GM12878 (cell line): ENCODE measurements at regions not wholly inside any gene's neighbourhood (a gene's known extent, or its start where the extent isn't known, plus 50 kb on each side); places are given as distances from the start of the nearest gene placed in this dataset.

Experiments used
- ATF7 ChIP-seq: fragments of 450-650 bp; IDR thresholded peaks from 2 replicates; pipeline ENCODE4 v1.6.1; 2016; ENCODE audit warnings: low read depth, mild to moderate bottlenecking
- BCL11A ChIP-seq: IDR thresholded peaks from 2 replicates; pipeline ENCODE4 v1.6.1; 2011; ENCODE audit warnings: low read depth, low read length
- BCL3 ChIP-seq: IDR thresholded peaks from 2 replicates; pipeline ENCODE4 v1.6.1; 2011; ENCODE audit warnings: borderline replicate concordance, low read depth, mild to moderate bottlenecking, moderate library complexity, low read length; ENCODE audit not compliant: insufficient read depth, poor library complexity, severe bottlenecking
- CHD4 ChIP-seq: fragments of 200-600 bp; sonication (generic); IDR thresholded peaks from 2 replicates; pipeline ENCODE4 v1.6.1; 2016; ENCODE audit warnings: mild to moderate bottlenecking
- CTCF ChIP-seq, 3 experiments: IDR thresholded peaks in 2 of 3; conservative IDR thresholded peaks in 1 of 3; 2 replicates each; pipeline ENCODE4 v1.5.1; 2011; ENCODE audit warnings: low read depth in 3 of 3, low read length in 3 of 3, mild to moderate bottlenecking in 3 of 3, control low read depth in 2 of 3, moderate library complexity in 2 of 3, inconsistent platforms in 1 of 3, mixed read lengths in 1 of 3; ENCODE audit not compliant: control insufficient read depth in 2 of 3, insufficient read depth in 1 of 3; ENCODE audit errors: extremely low read depth in 1 of 3
- E2F4 ChIP-seq: IDR thresholded peaks from 2 replicates; pipeline ENCODE4 v1.6.1; 2012; ENCODE audit warnings: low read depth, low read length, improper control_type of control experiment
- FOXK2 ChIP-seq: fragments of 450-650 bp; IDR thresholded peaks from 2 replicates; pipeline ENCODE4 v1.6.1; 2017; ENCODE audit warnings: mild to moderate bottlenecking, moderate library complexity
- IRF5 ChIP-seq: fragments of 450-650 bp; IDR thresholded peaks from 2 replicates; pipeline ENCODE4 v1.6.1; 2017; ENCODE audit warnings: borderline replicate concordance
- KLF5 ChIP-seq: fragments of 450-650 bp; IDR thresholded peaks from 2 replicates; pipeline ENCODE4 v1.6.1; 2014; ENCODE audit warnings: mild to moderate bottlenecking; ENCODE audit not compliant: partially characterized antibody
- LARP7 ChIP-seq: fragments of 450-650 bp; IDR thresholded peaks from 2 replicates; pipeline ENCODE4 v1.6.1; 2017; ENCODE audit warnings: mild to moderate bottlenecking
- MYB ChIP-seq: fragments of 150-350 bp; IDR thresholded peaks from 2 replicates; pipeline ENCODE4 v1.6.1; 2014; ENCODE audit warnings: mild to moderate bottlenecking, low read depth, low read length, borderline replicate concordance
- NRF1 ChIP-seq: conservative IDR thresholded peaks from 2 replicates; pipeline ENCODE4 v1.6.1; 2011; ENCODE audit warnings: mild to moderate bottlenecking, low read depth, low read length, improper control_type of control experiment
- POLR2A ChIP-seq: IDR thresholded peaks from 2 replicates; pipeline ENCODE4 v1.6.1; 2011; ENCODE audit warnings: low read depth, mild to moderate bottlenecking, low read length
- RELA ChIP-seq: fragments of 450-650 bp; IDR thresholded peaks from 2 replicates; pipeline ENCODE4 v1.8.0; 2014; ENCODE audit warnings: borderline replicate concordance; ENCODE audit not compliant: partially characterized antibody
- REST ChIP-seq: IDR thresholded peaks from 2 replicates; pipeline ENCODE4 v1.6.1; 2012; ENCODE audit warnings: mild to moderate bottlenecking, low read depth, low read length
- SREBF1 ChIP-seq: IDR thresholded peaks from 2 replicates; pipeline ENCODE4 v1.6.1; 2012; ENCODE audit warnings: mild to moderate bottlenecking, low read length
- STAT3 ChIP-seq: IDR thresholded peaks from 2 replicates; pipeline ENCODE4 v1.6.1; 2011; ENCODE audit warnings: low read depth, low read length, improper control_type of control experiment
- TBL1XR1 ChIP-seq: IDR thresholded peaks from 2 replicates; pipeline ENCODE4 v1.6.1; 2012; ENCODE audit warnings: low read depth, low read length, improper control_type of control experiment
- USF2 ChIP-seq: IDR thresholded peaks from 2 replicates; pipeline ENCODE4 v1.6.1; 2011; ENCODE audit warnings: low read depth, low read length, improper control_type of control experiment, borderline replicate concordance
- WRNIP1 ChIP-seq: IDR thresholded peaks from 2 replicates; pipeline ENCODE4 v1.6.1; 2011; ENCODE audit warnings: low read depth, low read length, improper control_type of control experiment, borderline replicate concordance
- YY1 ChIP-seq: IDR thresholded peaks from 2 replicates; pipeline ENCODE4 v1.6.1; 2011; ENCODE audit warnings: low read depth, mild to moderate bottlenecking, low read length

- TF ChIP-seq E2F4 (no peak), NRF1 (no peak), KLF5 (no peak), ATF7 (peak; percentile 50; the same call in 1 of the 2 replicates), BCL3 (peak; percentile 95), USF2 (no peak), MYB (no peak), REST (no peak), YY1 (no peak), POLR2A (no peak), SREBF1 (no peak), WRNIP1 (no peak), STAT3 (no peak), LARP7 (no peak), BCL11A (peak; percentile 93), TBL1XR1 (0 out of 2 replicates have a peak, but pooled peaks have one; percentile 36), CHD4 (no peak), IRF5 (no peak), FOXK2 (no peak), CTCF (IDR thresholded peaks at IDR 0.05 in 2 of 3, conservative IDR thresholded peaks at IDR 0.05 in 1 of 3; ENCODE audit: control insufficient read depth in 2 of 3, extremely low read depth in 1 of 3, insufficient read depth in 1 of 3, low read depth in 3 of 3, low read length in 3 of 3) (no peak), RELA (no peak)
Observed at GRCh38 chr6:130625825-130626527, 201.2 kb upstream of the SMLR1 start (continued).
